ENCODE measurements at regions not wholly inside any gene's neighbourhood (a gene's known extent, or its start where the extent isn't known, plus 50 kb on each side); places are given as distances from the start of the nearest gene placed in this dataset.

GRCh38 chr11:110897035-110897434 lies 184.8 kb upstream of the ARHGAP20 start:
- TF ChIP-seq TAF1 (IDR thresholded peaks at IDR 0.05; ENCODE audit: low read depth, low read length) (no peak), POLR2A (IDR thresholded peaks at IDR 0.05; ENCODE audit: low read depth, low read length) (no peak)

All from GM12891 (cell line).